Ishikawa (cell line): ENCODE measurements at regions not wholly inside any gene's neighbourhood (a gene's known extent, or its start where the extent isn't known, plus 50 kb on each side); places are given as distances from the start of the nearest gene placed in this dataset.

Experiments used
- CEBPB ChIP-seq: IDR thresholded peaks from 2 replicates; pipeline ENCODE4 v1.6.1; 2012
- CREB1 ChIP-seq: IDR thresholded peaks from 2 replicates; pipeline ENCODE4 v1.6.1; 2012; ENCODE audit warnings: low read depth
- EGR1 ChIP-seq: IDR thresholded peaks from 2 replicates; pipeline ENCODE4 v1.6.1; 2012
- EP300 ChIP-seq: IDR thresholded peaks from 2 replicates; pipeline ENCODE4 v1.6.1; 2012; ENCODE audit warnings: borderline replicate concordance
- FOXM1 ChIP-seq: IDR thresholded peaks from 2 replicates; pipeline ENCODE4 v1.6.1; 2012; ENCODE audit warnings: low read depth, borderline replicate concordance
- NFIC ChIP-seq: IDR thresholded peaks from 2 replicates; pipeline ENCODE4 v1.6.1; 2012
- RAD21 ChIP-seq: IDR thresholded peaks from 2 replicates; pipeline ENCODE4 v1.6.1; 2012; ENCODE audit warnings: low read depth
- REST ChIP-seq: IDR thresholded peaks from 2 replicates; pipeline ENCODE4 v1.6.1; 2012; ENCODE audit warnings: low read depth, mild to moderate bottlenecking
- TAF1 ChIP-seq: IDR thresholded peaks from 2 replicates; pipeline ENCODE4 v1.6.1; 2012; ENCODE audit warnings: low read depth, mild to moderate bottlenecking
- TCF12 ChIP-seq: IDR thresholded peaks from 2 replicates; pipeline ENCODE4 v1.6.1; 2012; ENCODE audit warnings: low read depth
- TEAD4 ChIP-seq: IDR thresholded peaks from 2 replicates; pipeline ENCODE4 v1.6.1; 2012
- YY1 ChIP-seq: IDR thresholded peaks from 2 replicates; pipeline ENCODE4 v1.6.1; 2012; ENCODE audit warnings: low read depth
- ZBTB7A ChIP-seq: IDR thresholded peaks from 2 replicates; pipeline ENCODE4 v1.6.1; 2012; ENCODE audit warnings: low read depth
- TF ChIP-seq, protein P1 (sequence below): IDR thresholded peaks from 2 replicates; pipeline ENCODE4 v1.6.1; 2012
- TF ChIP-seq, protein P2 (sequence below): IDR thresholded peaks from 2 replicates; pipeline ENCODE4 v1.6.1; 2012

DNA sequence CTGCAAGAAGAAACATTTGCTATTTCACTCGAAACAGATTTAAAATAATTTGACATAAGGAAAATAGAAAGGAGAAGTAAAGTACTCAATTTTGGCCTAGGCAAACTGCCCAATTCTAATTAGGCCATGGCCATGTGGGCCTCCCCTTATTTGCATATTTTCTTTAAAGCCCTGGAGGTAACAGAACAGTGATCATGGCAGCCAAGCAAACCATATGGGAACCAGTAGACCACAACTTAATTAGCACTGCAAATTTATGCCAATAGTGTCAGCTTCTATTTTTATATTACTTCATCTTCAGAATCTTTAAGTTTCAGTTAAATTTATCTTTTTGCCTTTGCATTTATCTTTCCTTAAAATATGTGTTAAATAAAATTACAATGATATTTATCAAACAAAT lies 63.3 kb upstream of the THSD7A start:
- no peak for TF ChIP-seq REST
- TF ChIP-seq, protein P1, sequence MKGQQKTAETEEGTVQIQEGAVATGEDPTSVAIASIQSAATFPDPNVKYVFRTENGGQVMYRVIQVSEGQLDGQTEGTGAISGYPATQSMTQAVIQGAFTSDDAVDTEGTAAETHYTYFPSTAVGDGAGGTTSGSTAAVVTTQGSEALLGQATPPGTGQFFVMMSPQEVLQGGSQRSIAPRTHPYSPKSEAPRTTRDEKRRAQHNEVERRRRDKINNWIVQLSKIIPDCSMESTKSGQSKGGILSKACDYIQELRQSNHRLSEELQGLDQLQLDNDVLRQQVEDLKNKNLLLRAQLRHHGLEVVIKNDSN = no peak
- no peak for TF ChIP-seq ZBTB7A
- TF ChIP-seq CREB1 = no peak
- no peak for TF ChIP-seq NFIC
- TF ChIP-seq EGR1 = no peak

DNA sequence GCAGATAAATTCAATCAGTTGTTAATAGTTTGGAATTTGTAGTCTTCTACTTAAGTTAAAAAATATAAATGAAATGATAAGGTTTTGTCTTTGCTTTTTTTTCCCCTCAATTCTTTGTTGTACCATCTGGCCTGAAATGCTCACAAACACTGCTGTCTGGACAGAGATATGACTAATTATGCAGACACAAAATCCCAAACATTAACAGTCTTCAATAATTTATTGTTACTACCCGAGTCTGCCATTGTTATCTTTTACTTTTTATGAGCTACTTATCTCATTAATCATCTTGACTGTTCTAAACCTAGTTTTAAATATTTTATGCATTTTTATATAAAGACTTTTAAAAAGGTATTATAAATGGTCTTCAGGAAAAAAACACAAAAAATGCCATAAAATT lies 64.7 kb upstream of the THSD7A start:
- TF ChIP-seq, protein P1 = no peak
- TF ChIP-seq YY1 = no peak
- no peak for TF ChIP-seq EGR1
- no peak for TF ChIP-seq CEBPB
- TF ChIP-seq RAD21 = no peak
- no peak for TF ChIP-seq REST
- TF ChIP-seq FOXM1 = no peak
- no peak for TF ChIP-seq EP300
- no peak for TF ChIP-seq ZBTB7A
- no peak for TF ChIP-seq TCF12
- no peak for TF ChIP-seq NFIC
- no peak for TF ChIP-seq CREB1
- TF ChIP-seq, protein P2, sequence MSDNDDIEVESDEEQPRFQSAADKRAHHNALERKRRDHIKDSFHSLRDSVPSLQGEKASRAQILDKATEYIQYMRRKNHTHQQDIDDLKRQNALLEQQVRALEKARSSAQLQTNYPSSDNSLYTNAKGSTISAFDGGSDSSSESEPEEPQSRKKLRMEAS = no peak

GRCh38 chr7:11899247-11899646 lies 67.2 kb upstream of the THSD7A start:
- TF ChIP-seq, protein P1 = no peak
- TF ChIP-seq EGR1 (no peak), RAD21 (no peak), TCF12 (no peak), EP300 (no peak), ZBTB7A (no peak), CREB1 (no peak), FOXM1 (no peak), YY1 (no peak), TEAD4 (no peak), CEBPB (no peak), REST (no peak), NFIC (no peak), TAF1 (no peak)
- TF ChIP-seq, protein P2 = no peak

- TF ChIP-seq YY1 = no peak
- no peak for TF ChIP-seq CEBPB
Observed at GRCh38 chr7:11910253-11910652, 78.3 kb upstream of the THSD7A start.

- TF ChIP-seq FOXM1 = no peak
- no peak for TF ChIP-seq ZBTB7A
- no peak for TF ChIP-seq TEAD4
- no peak for TF ChIP-seq TCF12
- no peak for TF ChIP-seq YY1
- TF ChIP-seq CREB1 = no peak
- TF ChIP-seq NFIC = no peak
Observed at GRCh38 chr7:11911900-11912299, 79.9 kb upstream of the THSD7A start.
